HG02623 (cell line): ENCODE measurements at regions not wholly inside any gene's neighbourhood (a gene's known extent, or its start where the extent isn't known, plus 50 kb on each side); places are given as distances from the start of the nearest gene placed in this dataset.

Source experiments
- ATAC-seq: cut with Tn5 transposase; IDR thresholded peaks from one replicate; pipeline ENCODE4 v1.9.1; 2021; ENCODE audit warnings: moderate library complexity; ENCODE audit not compliant: unreplicated experiment

DNA sequence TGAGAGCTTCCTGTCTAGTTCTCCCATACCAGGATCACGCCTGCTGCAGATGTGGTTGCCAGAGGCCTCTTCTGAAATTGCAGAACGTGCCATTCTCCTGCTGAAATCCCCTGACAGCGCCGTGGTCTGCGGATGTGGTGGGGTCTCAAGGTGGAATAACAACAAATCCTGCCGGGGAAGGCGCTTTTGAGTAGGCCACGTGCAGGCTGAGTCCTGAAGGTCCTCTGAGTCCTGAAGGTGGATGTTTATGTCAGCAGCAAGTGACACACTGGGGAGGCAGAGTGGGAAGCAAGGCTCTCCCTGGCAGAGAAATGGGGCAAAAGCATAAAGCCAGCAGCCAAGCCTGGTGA, 241.4 kb downstream of the MYCN start:
- no peak for ATAC-seq

DNA sequence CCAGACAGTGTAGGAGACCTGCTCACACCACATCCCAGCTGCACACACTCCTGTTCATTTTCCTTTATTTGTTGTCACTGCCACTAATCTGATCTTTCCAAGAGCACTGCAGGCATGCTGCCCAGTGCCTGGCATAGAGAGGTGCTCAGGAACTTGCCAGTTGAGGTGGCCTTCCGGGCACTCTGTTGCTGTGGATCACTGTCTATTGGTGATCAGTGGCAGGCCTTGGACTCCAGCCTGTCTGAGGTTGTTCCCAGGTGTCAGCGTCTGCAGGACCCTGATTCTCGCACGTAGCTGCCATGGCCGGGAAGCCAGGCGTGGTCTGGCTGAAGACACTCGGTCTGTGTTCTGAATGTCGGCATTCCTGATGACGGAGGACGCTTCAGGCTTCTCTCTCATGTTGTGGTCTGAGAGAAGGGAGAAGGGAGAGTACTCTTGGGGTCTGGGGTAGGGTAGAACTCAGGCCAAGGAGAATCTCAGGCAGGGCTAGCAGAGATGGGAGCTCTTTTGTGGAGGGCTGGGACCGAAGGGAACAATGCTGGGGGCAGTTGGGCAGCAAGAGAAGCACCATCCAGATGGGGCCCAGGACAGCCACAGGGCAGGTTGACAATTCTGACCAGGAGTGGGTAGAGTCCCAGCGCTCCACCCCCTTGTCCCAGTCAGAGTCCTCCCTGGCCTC, 240.9 kb downstream of the MYCN start:
- no peak for ATAC-seq

DNA sequence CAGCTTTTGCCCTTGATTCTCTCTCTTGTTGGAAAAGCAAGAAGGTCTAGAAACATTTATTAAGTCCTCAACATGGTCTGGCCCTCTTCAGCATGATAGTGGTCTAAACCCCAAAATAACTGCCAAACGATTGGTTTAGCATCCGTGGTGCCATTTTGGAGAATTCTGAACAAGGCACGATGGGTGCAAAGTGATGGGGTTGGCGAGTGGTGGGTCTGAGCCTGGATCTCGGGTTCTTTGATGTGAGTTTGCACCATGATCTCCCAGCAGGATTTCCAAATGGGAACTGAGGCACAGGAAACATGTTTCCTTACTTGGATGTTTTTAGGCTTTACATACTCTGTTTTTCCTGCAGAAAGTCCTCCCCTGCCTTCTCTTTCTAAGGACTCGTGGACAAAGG, 240.3 kb downstream of the MYCN start:
- no peak for ATAC-seq

DNA sequence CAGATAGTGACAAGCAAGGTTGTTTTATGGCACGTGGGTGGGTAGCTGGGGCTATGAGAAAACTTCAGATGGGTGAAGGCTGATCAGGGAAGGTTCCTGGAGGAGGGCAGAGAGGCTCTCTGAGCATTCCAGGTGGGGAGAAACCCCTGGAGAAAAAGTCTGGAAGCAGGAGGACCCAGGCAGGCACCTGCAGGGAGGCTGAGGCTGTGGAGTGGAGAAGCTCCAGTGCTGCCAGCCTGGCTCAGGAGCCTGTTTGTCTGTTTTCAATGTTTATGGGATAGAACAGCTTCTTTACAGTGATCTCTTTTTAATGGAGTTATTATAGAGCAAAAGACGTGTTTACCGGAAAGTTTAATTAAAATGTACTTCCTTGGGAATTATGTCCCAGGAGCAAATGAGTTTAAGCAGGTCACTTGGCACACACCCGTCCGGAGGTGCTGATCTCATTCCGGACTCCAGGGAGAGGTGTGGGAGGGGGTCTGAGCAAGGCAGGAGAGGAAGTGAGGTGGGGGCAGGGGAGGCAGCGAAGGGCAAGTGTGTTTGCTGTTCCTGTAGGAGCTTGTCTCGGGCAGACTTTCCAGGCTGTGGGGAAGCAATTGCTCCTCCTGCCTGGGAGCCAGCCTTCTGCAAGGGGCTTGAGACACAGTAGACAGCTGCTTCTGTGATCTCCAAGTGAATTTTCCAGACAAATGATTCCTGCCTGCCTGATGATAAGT, 239.5 kb downstream of the MYCN start:
- ATAC-seq = no peak

DNA sequence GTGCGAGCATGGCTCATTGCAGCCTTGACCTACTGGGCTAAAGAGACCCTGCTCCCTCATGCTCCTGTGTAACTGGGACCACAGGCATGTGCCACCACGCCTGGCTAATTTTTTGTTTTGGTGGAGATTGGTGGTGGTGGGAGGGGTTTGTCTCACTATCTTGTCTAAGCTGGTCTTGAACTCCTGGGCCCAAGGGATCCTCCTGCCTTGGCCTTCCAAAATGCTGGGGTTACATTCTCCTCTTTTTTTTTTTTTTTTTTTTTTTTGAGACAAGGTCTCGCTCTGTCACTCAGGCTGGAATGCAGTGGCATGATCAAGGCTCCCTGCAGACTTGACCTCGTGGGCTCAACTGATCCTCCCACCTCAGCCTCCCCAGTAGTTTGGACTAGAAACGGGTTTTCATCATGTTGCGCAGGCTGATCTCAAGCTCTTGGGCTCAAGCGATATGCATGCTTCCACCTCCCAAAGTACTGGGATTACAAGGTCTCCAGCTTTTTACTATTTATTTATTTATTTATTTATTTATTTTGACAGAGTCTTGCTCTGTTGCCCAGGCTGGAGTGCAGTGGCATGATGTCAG, 238.3 kb downstream of the MYCN start:
- no peak for ATAC-seq

- no peak for ATAC-seq
These were observed 237.4 kb downstream of the MYCN start for GRCh38 chr2:16177671-16178180.

DNA sequence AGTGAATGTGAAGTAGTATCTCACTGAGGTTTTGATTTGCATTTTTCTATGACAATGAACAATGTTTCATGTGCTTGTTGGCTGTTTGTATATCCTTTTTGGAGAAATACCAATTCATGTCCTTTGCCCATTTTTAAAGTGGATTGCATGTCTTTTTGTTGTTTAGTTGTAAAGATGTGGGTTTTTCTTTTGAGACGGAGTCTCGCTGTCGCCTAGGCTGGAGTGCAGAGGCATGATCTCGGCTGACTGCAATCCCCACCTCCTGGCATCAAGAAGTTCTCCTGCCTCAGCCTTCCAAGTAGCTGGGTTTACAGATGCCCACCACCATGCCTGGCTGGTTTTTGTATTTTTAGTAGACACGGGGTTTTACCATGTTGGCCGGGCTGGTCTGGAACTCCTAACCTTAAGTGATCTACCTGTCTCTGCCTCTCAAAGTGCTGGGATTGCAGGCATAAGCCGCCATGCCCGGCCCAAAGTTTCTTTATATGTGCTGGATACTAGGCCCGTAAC, 236.7 kb downstream of the MYCN start:
- no peak for ATAC-seq

DNA sequence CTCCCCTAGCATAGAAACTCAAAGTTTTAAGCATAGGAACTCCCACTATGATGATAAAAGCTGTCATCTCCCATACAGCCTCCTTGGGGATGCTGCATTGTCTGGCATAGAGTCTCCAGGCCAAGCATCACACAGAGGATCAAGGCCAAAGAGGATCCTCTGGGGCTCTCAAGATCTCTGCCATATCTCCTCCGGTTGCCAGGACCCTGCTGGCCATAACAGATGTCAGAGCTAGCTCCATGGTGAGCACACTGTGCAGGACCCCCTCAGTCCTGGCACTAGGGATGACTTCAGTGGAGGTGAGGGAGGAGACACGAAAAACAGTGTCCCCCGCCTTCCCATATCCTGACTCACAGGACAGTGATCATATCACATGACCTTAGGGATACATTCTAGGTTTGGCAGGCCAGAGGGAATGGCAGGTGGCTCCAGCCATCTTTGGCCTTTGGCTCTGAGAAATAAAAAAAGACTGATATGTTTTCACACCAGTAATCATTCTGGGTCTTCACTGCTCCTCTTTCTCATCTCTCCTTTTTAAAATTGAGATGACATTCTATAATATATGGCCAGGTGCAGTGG, 235.0 kb downstream of the MYCN start:
- no peak for ATAC-seq

- ATAC-seq = no peak
These were observed 234.3 kb downstream of the MYCN start for GRCh38 chr2:16174693-16175045.

DNA sequence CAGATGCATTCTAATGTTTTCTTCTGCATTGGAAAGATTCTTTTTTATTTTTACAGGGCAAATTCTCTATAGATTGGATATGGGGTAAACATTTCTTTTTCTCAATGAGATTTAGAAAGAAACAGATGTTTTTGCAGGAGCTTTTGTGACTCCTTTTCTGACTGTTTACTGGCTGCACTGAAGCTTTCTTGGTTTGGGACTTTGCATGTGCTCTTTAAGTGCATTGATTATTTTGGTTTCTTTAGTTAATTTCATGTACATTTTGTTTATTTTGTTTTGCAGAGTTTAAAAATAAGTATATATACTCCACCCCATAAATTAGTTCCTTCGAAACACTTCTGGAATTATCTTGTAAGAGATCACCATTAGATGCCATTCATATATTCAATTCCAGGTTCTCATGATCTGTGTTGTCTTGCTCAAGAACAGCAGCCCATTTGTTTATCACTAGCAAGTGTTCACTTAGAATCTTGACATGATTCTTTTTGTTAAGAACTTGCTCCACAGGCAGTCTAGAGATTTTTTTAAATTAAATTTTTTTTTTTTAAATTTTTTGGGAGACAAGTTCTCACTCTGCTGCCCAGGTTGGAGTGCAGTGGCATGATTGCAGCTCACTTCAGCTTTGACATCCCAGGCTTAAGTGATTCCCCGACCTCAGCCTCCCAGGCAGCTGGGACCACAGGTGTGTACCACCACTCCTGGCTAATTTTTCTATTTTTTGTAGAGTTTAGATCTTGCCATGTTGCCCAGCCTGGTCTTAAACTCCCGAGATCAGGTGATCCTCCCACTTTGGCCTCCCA, 233.7 kb downstream of the MYCN start:
- no peak for ATAC-seq

- ATAC-seq = no peak
These were observed 232.2 kb downstream of the MYCN start for GRCh38 chr2:16172324-16173175.

DNA sequence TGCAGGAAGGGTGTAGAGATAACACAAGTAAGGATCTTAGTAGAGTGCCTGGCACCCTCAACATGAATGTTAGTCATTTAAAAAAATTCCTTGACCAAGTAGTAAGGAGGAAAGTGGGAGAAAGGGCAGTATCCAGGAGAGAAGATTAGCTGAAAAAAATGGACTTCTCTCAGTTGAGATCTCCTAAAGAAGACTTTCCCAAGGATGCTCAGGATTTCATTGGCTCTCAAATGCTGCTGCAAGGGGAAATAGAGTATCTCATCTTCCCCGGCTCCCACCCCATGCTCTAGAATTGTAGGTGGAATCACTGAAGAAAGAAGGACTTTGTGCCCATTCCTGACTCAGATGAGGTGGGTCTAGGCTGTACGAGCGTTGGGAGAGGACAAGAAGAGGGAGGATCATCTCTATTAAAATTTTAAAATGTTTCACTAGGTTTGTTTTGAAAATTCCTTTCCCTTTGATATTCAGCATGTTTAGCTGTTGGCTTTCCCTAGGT, 231.1 kb downstream of the MYCN start:
- no peak for ATAC-seq

DNA sequence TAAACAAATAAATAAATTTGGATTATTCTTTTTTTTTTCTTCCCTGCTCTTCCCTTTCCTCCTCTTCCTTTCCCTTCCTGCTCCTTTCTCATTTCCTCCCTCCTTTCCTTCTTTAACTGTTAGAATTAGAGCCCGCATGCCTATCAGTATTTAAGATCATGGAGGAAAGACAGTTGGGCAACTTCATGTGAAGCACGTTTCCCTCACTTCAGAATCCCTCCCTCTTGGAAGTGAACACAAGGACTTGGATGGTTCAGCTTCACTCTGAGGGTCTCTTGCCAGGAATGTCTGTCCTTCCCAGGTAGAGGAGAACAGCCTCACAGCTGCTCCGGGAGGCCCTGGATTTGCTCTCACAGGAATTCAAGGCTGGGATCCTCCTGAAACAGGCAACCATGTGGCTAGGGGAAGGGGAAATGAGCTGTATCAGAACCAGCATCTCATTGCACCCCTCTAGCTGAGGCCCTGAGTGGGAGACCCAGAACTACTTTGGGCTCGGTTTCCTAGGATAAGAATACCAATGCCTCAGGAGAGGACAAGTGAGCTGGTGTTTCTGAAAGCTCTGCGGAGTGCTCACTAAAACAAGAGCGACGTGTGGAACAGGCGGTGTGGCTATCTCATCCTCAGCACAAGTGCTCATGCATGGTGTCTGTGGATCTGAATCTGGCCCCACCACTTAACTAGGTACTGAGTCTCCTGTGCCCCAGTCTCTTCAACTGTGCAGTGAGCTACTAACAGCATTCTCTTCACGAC, 230.5 kb downstream of the MYCN start:
- ATAC-seq = no peak

DNA sequence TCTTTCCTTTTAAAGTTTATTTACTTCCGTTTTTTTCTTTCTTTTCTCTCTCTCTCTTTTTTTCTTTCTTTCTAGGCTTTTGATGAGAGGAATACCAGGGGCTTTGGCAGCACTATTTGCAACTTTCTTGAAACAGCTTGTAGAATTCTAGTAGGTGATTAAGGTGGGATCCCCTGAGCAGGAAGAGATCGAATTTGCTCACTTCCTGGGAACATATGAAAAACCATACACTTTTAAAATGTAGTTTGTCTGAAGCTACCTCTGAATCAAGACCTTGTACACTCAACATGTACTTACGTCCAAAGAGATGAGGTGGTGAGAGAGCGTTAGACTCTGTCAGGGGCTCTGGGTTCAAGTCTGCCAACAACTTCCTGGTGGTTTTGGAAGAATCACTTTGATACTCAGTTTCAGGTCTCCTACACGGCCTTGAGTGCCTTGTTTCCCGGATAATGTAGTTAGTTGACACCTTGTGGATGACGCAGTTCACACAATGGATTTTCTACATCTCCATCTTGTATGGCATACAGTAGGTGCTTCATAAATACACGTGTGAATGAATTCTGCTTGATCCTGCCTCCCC, 229.1 kb downstream of the MYCN start:
- no peak for ATAC-seq

DNA sequence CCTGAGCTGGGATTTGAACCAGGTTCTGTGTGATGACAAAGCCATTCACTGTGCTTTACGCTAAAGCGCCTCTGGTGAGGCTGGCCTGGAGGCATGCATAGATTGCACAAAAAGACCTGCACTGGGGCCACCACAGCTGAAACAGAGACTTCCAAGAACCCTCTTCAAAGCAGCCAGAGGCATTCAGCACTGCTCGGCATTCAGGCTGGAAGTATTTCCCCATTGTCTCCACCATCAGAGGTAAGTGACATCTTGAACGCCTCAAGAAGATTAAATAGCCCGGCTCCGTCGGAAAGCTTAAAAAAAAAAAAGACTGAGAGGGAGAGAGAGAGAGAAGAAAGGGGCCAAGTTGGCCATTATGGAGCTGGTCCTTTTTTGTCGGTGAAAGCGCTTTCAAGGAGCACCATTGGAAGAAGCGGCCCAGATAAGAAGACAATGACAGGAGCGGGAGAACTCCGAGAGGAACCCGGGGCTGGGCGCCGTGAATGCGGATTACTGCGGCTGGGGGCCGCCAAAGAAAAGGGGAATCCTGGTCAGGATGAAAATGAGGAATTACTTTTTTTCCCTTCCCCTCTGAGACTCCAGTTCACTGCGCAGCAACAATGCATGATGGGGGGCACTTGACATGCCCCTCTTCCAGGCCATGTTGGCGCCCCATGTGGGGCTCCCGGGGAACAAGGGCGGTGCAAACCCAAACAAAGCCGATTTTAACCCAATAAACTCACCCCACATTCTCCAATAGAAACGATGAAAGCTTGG, 228.3 kb downstream of the MYCN start:
- no peak for ATAC-seq

DNA sequence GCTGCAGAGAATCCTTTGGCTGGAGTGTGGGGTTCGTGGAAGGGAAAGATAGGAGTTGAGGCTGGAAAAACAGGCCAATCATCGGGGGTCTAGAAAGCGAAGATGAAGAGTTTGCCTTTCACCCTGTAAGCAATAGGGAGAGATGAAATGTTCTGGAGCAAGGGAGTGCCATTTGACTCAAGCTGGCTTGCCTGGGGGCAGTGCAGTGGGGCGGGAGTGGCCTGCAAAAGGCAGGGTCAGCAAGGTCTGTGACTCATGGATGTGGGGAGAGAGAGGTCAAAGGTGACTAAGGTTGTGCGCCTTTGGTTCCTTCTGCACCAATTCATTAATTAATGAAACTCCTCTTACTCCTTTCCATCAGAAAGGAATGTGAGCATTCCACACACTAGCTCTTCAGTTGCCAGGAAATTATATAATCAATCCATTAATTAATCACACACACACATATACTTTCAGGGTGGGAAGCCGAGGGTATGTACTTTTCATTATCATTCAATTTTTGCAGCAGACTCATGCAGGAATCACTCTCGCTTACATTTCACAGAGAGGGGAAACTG, 227.6 kb downstream of the MYCN start:
- ATAC-seq = no peak

DNA sequence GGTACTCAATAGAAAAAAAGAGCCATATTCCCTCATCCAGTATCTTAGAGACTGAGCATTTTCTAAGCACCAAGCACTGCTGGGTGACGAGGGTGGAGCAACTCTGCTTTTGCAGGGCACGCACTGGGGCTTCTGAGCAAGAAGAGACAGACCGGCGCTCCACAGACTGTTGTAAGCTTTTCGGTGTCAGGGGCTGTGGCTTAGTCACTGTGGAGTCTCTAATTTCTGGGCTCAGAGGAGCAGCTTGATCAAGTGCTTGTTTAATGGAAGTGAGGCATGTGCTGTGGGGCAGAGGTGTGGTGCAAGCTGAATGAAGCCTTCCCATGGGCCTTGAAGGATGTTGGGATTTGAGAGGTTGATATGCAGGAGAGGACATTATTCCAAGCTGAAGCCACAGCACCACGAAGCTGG, 227.1 kb downstream of the MYCN start:
- ATAC-seq = no peak
